Astrocyte of the cerebellum (primary cell): ENCODE measurements at regions not wholly inside any gene's neighbourhood (a gene's known extent, or its start where the extent isn't known, plus 50 kb on each side); places are given as distances from the start of the nearest gene placed in this dataset.
A peak's percentile ranks its signal among the peaks of the same experiment; 100 is the strongest.

ENCODE experiments used
- DNase-seq: peaks from one replicate; pipeline ENCODE4 v3.0.0-alpha.2; 2011; ENCODE audit warnings: low read depth
- H3K4me3 ChIP-seq: 2 replicates; pipeline ENCODE4 v1.5.1; 2011; ENCODE audit warnings: mild to moderate bottlenecking, low read depth, low read length, moderate library complexity
- CTCF ChIP-seq: IDR thresholded peaks from 2 replicates; pipeline ENCODE4 v1.5.1; 2012; ENCODE audit warnings: low read length, low read depth, moderate library complexity, mild to moderate bottlenecking; ENCODE audit errors: missing control alignments
- in situ Hi-C: cut with HindIII; loops from 2 replicates; pipeline ENCODE4 v1.10.0; 2017; ENCODE audit warnings: low sequenced_read_pairs

GRCh38 chr6:126118936-126119335 is 132.6 kb downstream of the TRMT11 start:
- H3K4me3 ChIP-seq = no peak overlapping the region
- DNase-seq = no peak
- TF ChIP-seq CTCF = no peak
- in situ Hi-C loops = no loop called here

GRCh38 chr6:126123226-126123625 is 136.9 kb downstream of the TRMT11 start:
- no peak for DNase-seq
- H3K4me3 ChIP-seq = no peak overlapping the region
- in situ Hi-C loops = no loop called here
- TF ChIP-seq CTCF = no peak

- peak; percentile 33 for TF ChIP-seq CTCF
- no peak overlapping the region for H3K4me3 ChIP-seq
- in situ Hi-C loops = no loop called here
- DNase-seq = no peak
These were observed 141.3 kb downstream of the TRMT11 start for GRCh38 chr6:126127659-126128058.

GRCh38 chr6:126131246-126131645 is 144.9 kb downstream of the TRMT11 start:
- TF ChIP-seq CTCF = no peak
- in situ Hi-C loops = no loop called here
- no peak for DNase-seq

GRCh38 chr6:126133984-126134383 is 147.6 kb downstream of the TRMT11 start:
- in situ Hi-C loops = no loop called here
- TF ChIP-seq CTCF = no peak
- H3K4me3 ChIP-seq = no peak overlapping the region
- DNase-seq = no peak

More at GRCh38 chr6:126131246-126131645, 144.9 kb downstream of the TRMT11 start:
- no peak overlapping the region for H3K4me3 ChIP-seq

- TF ChIP-seq CTCF = no peak
- no peak overlapping the region for H3K4me3 ChIP-seq
- in situ Hi-C loops = no loop called here
- DNase-seq = no peak
These were observed 148.2 kb downstream of the TRMT11 start for GRCh38 chr6:126134491-126134890.

GRCh38 chr6:126140015-126140414 is 153.7 kb downstream of the TRMT11 start:
- H3K4me3 ChIP-seq = no peak overlapping the region
- in situ Hi-C loops = no loop called here
- no peak for TF ChIP-seq CTCF
- no peak for DNase-seq
